ENCODE measurements at regions not wholly inside any gene's neighbourhood (a gene's known extent, or its start where the extent isn't known, plus 50 kb on each side); places are given as distances from the start of the nearest gene placed in this dataset.

DNA sequence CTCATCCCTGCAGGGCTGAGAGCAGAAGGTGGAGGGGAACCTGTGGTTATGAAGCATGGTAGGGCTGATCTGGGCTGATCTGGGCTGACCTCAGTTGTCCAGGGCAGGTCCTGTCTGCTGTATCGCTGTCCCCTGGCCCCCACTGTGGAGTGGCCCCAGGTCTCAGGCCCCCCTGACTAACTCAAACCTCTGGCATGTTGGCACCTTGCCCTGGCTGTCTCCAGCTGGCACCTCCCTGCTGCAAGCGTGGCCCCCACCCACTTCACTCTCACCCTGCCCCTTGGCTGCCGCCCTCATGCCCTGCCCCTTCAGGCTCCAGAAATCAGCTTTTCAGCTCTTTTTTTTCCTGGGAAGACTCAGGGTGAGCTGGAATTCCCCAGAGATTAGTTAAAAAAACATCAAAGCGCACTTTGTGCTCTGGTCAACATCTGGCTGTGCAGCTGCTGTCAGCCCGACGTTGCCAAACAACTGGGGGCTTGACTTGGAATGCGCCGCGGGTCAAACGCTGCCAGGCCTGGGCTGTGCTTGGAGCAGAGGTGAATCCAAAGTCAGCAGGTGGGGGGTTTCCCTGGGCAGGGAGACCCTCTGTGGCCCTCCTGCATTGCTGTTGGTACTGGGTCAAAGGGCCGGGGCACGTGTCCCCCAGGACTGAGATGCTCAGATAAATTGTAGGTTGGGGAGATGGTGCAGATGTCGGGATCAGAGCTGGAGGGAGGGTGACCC lies 173.8 kb upstream of the HDAC4 start:
- H3K27ac Mint-ChIP-seq: no peak overlapping the region
- H3K36me3 Mint-ChIP-seq (ENCODE audit: low read depth): no peaks in the 10 kb centered on the region
- DNase-seq (no peak), ATAC-seq (ENCODE audit: poor library complexity) (no peak)
- intact Hi-C loops (cut with DNase I, micrococcal nuclease): no loop called here
- Histone ChIP-seq H3K27me3 (ENCODE audit: control insufficient read depth in 1 of 2, insufficient read depth in 2 of 2, low read length in 2 of 2) (no peaks in the 10 kb centered on the region), H3K4me1 (ENCODE audit: insufficient read depth, low read length) (no peaks in the 10 kb centered on the region), H3K4me3 (ENCODE audit: low read length) (no peak overlapping the region), H3K27ac (ENCODE audit: low read depth in 1 of 2, low read length in 2 of 2) (no peak overlapping the region), H3K36me3 (ENCODE audit: insufficient read depth, low read length) (no peaks in the 10 kb centered on the region), H3K9me3 (ENCODE audit: control insufficient read depth in 1 of 2, insufficient read depth in 1 of 2, low read length in 2 of 2) (peaks cover 0 to 17% of the 10 kb centered on the region in 2 experiments)
- TF ChIP-seq, protein P1, sequence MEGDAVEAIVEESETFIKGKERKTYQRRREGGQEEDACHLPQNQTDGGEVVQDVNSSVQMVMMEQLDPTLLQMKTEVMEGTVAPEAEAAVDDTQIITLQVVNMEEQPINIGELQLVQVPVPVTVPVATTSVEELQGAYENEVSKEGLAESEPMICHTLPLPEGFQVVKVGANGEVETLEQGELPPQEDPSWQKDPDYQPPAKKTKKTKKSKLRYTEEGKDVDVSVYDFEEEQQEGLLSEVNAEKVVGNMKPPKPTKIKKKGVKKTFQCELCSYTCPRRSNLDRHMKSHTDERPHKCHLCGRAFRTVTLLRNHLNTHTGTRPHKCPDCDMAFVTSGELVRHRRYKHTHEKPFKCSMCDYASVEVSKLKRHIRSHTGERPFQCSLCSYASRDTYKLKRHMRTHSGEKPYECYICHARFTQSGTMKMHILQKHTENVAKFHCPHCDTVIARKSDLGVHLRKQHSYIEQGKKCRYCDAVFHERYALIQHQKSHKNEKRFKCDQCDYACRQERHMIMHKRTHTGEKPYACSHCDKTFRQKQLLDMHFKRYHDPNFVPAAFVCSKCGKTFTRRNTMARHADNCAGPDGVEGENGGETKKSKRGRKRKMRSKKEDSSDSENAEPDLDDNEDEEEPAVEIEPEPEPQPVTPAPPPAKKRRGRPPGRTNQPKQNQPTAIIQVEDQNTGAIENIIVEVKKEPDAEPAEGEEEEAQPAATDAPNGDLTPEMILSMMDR (IDR thresholded peaks at IDR 0.05): no peak
- H3K9me3 Mint-ChIP-seq: no peaks in the 10 kb centered on the region
- ChIA-PET CTCF (no interaction called here), POLR2A (no interaction called here)
- H3K4me3 Mint-ChIP-seq: no peak overlapping the region
- H3K4me1 Mint-ChIP-seq (ENCODE audit: low read depth): no peaks in the 10 kb centered on the region
- H3K27me3 Mint-ChIP-seq: no peaks in the 10 kb centered on the region

DNA sequence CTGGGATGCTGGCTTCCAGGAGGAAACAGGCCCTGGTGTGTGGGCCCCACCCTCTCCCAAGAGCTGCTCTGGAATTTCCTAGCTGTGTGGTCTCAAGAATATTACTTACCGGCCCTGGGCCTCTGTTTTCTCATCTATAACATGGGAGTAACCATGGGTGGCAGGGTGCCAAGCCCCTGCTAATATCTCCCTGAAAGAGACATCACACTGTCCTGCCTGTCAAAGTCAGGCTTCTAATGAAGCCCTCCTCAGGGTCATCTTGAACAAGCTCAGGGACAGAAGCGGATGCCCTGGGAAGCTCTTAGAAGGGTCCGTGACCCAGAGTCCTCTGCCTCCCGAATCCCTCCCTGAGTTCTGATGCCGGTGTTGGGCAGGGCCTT lies 173.2 kb upstream of the HDAC4 start:
- no peaks in the 10 kb centered on the region for H3K36me3 Mint-ChIP-seq (ENCODE audit: low read depth)
- no peak overlapping the region for H3K4me3 ChIP-seq (ENCODE audit: low read length)
- H3K4me1 Mint-ChIP-seq (ENCODE audit: low read depth): no peaks in the 10 kb centered on the region
- H3K27ac ChIP-seq (ENCODE audit: low read depth in 1 of 2, low read length in 2 of 2): no peak overlapping the region
- no peak overlapping the region for H3K27ac Mint-ChIP-seq
- ATAC-seq (ENCODE audit: poor library complexity) (no peak), DNase-seq (no peak)
- no peaks in the 10 kb centered on the region for H3K27me3 Mint-ChIP-seq
- TF ChIP-seq, protein P1 (IDR thresholded peaks at IDR 0.05): no peak
- ChIA-PET POLR2A (interaction anchor here (0.6 kb wide), 1 partner anchor 358 kb away, joined by 3 read pairs; no protein-coding TSS in a partner anchor), CTCF (no interaction called here)
- H3K9me3 ChIP-seq (ENCODE audit: control insufficient read depth in 1 of 2, insufficient read depth in 1 of 2, low read length in 2 of 2): peaks cover 0 to 13% of the 10 kb centered on the region in 2 experiments
- H3K36me3 ChIP-seq (ENCODE audit: insufficient read depth, low read length): no peaks in the 10 kb centered on the region
- H3K4me3 Mint-ChIP-seq: no peak overlapping the region
- H3K4me1 ChIP-seq (ENCODE audit: insufficient read depth, low read length): no peaks in the 10 kb centered on the region
- intact Hi-C loops (cut with DNase I, micrococcal nuclease): no loop called here
- no peaks in the 10 kb centered on the region for H3K9me3 Mint-ChIP-seq
- H3K27me3 ChIP-seq (ENCODE audit: control insufficient read depth in 1 of 2, insufficient read depth in 2 of 2, low read length in 2 of 2): no peaks in the 10 kb centered on the region

DNA sequence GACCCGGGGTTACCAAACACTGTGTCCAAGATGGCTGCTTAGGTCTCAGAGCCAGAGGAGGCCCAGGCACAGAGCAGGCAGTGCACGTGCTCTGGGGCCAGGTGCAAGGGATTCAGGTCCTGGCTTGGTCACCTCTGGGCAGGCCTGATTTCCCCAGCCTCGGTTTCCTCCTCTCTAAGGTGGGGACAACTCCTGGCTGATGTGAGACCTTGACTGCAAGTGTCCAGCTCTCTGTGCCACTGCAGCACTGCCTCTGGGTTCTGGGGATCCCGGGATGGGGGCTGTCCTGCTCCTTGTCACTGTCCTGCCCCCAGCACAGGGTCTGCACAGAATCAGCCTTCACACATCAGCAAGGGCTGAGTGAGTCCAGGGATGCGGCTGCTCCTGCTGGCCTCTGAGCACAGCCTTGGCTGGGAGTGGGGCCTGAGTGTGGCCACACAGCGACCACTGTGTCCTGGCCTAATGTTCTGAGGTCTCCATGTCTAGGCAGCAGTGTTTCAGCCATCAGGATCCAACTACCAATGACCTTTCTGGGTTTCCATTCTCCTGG lies 170.2 kb upstream of the HDAC4 start:
- H3K27me3 Mint-ChIP-seq: no peaks in the 10 kb centered on the region
- Histone ChIP-seq H3K4me3 (ENCODE audit: low read length) (no peak overlapping the region), H3K27me3 (ENCODE audit: control insufficient read depth in 1 of 2, insufficient read depth in 2 of 2, low read length in 2 of 2) (no peaks in the 10 kb centered on the region), H3K36me3 (ENCODE audit: insufficient read depth, low read length) (no peaks in the 10 kb centered on the region), H3K9me3 (ENCODE audit: control insufficient read depth in 1 of 2, insufficient read depth in 1 of 2, low read length in 2 of 2) (peaks cover 0 to 8% of the 10 kb centered on the region in 2 experiments), H3K27ac (ENCODE audit: low read depth in 1 of 2, low read length in 2 of 2) (no peak overlapping the region), H3K4me1 (ENCODE audit: insufficient read depth, low read length) (no peaks in the 10 kb centered on the region)
- H3K4me3 Mint-ChIP-seq: no peak overlapping the region
- DNase-seq (no peak), ATAC-seq (ENCODE audit: poor library complexity) (no peak)
- H3K27ac Mint-ChIP-seq: no peak overlapping the region
- no peaks in the 10 kb centered on the region for H3K4me1 Mint-ChIP-seq (ENCODE audit: low read depth)
- intact Hi-C loops (cut with DNase I, micrococcal nuclease): no loop called here
- ChIA-PET CTCF (no interaction called here), POLR2A (no interaction called here)
- TF ChIP-seq, protein P1 (IDR thresholded peaks at IDR 0.05): no peak
- no peaks in the 10 kb centered on the region for H3K9me3 Mint-ChIP-seq
- H3K36me3 Mint-ChIP-seq (ENCODE audit: low read depth): no peaks in the 10 kb centered on the region
